GM12873 (cell line): ENCODE measurements at regions not wholly inside any gene's neighbourhood (a gene's known extent, or its start where the extent isn't known, plus 50 kb on each side); places are given as distances from the start of the nearest gene placed in this dataset.

Source experiments
- CTCF ChIP-seq: IDR thresholded peaks from 2 replicates; pipeline ENCODE4 v1.5.1; 2012; ENCODE audit warnings: low read depth, mild to moderate bottlenecking, moderate library complexity, low read length, control low read depth; ENCODE audit not compliant: insufficient read depth; ENCODE audit errors: missing control alignments

- TF ChIP-seq CTCF, result no peak
These were observed 832.8 kb downstream of the NCAM2 start for GRCh38 chr21:21831036-21831435.

- no peak for TF ChIP-seq CTCF
These were observed 847.7 kb downstream of the NCAM2 start for GRCh38 chr21:21845901-21846300.

DNA sequence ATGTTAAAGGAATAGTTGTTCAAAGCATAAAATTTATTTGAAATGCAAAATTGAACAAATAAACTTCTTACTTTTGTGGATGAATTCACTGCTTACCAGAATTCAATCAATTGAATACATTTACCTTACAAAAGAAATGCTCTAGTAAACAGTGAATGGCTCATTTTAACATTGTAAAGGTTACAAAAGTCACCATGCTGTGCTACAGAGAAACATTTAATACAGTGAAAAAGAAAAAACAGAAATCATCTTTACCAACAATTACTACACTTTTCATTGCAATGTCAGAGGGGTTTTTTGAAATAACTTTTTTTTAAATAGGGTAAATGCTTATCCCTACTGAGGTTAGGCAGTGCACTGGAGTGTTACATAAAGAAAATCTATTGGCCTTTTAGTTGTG is 853.0 kb downstream of the NCAM2 start:
- no peak for TF ChIP-seq CTCF

GRCh38 chr21:21851657-21852056 is 853.4 kb downstream of the NCAM2 start:
- TF ChIP-seq CTCF, result no peak

DNA sequence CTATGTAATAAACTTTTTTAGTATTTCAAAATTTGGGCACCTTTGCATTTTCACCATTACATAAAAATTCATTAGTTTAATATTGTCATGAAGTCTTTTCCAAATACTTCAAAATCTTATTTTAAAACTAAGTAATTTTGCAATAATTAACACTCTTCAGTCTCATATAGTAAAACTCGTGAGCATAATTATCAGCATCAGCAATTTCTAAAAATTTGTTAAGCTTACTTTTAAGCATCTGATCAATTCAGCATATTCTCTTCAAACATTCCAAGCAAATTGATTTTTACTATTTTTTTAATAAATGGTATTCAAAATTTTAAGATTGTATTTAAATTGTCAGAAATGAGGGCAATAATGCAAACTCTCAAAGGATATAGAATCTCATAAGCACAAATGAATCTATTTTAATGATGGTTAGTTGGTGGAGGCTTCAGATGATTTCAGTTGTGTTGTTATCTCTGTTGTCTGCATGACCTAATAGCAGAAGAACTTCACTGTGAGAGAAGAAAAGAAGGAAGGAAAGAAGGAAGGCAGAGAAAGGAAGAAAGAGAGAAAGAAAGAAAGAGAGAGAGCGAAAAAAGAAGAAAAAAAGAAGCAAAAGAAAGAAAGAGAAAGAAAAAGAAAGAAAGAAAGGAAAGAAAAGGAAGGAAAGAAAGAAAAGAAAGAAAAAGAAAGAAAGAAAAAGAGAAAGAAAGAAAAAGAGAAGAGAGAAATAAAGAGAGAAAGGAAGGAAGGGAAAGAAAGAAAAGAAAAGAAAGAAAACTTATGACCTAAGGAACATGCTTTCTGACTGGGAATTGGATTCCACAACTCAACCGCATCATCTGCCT is 860.5 kb downstream of the NCAM2 start:
- TF ChIP-seq CTCF, result no peak

DNA sequence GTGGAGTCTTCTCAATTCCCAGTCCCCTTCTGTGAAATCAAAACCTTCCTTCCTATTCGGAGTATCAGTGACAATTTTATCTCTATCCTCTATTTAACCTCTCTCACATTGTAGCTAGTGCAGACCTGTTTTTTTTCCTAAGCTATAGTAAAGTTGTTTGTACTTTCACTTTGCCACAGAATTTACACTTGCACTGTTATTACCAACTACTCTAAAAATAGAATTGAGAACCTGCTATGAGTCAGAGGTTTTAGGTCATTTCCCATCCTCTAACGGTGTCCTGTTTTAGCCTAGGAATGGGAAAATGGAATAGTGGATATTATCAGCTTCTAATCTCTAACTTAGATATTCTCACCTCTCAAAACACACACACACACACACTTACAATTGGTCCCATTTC is 862.7 kb downstream of the NCAM2 start:
- no peak for TF ChIP-seq CTCF

DNA sequence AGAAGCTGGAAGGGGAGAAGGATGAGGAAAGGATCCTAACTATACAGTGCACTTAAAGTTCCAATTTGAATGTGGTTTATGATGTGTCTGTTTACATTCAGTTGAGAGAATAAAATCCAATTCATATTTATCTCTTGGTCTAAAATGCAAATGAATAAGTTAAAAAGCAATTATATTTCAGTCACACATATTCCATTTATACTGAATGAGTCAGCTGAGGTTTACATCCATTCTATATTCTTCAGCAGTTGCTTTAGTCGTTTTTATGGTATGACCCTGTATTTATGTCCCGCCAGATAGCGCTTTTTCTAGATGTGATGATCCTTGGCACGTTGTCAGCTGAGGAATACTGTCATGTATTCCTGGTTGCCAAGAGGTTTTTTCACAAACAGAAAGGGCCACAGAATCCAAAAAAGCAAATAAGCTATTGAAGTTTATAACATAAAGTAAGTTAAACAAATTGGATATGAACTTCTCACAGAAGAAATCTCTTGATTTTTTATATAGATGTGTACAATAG is 866.2 kb downstream of the NCAM2 start:
- no peak for TF ChIP-seq CTCF
